ENCODE measurements at regions not wholly inside any gene's neighbourhood (a gene's known extent, or its start where the extent isn't known, plus 50 kb on each side); places are given as distances from the start of the nearest gene placed in this dataset.

- TF ChIP-seq CTCF (IDR thresholded peaks at IDR 0.05 in 2 of 3, conservative IDR thresholded peaks at IDR 0.05 in 1 of 3; ENCODE audit: borderline replicate concordance in 1 of 3, insufficient read depth in 1 of 3, low read depth in 2 of 3, low read length in 2 of 3) (no peak), YY1 (IDR thresholded peaks at IDR 0.05; ENCODE audit: extremely low read depth, insufficient replicate concordance, low read depth, low read length) (no peak), POLR2A (IDR thresholded peaks at IDR 0.05; ENCODE audit: borderline replicate concordance, extremely low read depth, insufficient read depth, insufficient read length) (no peak), POLR2AphosphoS5 (IDR thresholded peaks at IDR 0.05; ENCODE audit: low read depth, low read length) (no peak)
Measured at GRCh38 chr6:19665613-19665909, 171.6 kb upstream of the ID4 start.
